HT-29 (cell line): ENCODE measurements at regions not wholly inside any gene's neighbourhood (a gene's known extent, or its start where the extent isn't known, plus 50 kb on each side); places are given as distances from the start of the nearest gene placed in this dataset.

ENCODE experiments used
- DNase-seq: peaks from one replicate; pipeline ENCODE4 v3.0.0-alpha.2; 2015; ENCODE audit warnings: low spot score

DNA sequence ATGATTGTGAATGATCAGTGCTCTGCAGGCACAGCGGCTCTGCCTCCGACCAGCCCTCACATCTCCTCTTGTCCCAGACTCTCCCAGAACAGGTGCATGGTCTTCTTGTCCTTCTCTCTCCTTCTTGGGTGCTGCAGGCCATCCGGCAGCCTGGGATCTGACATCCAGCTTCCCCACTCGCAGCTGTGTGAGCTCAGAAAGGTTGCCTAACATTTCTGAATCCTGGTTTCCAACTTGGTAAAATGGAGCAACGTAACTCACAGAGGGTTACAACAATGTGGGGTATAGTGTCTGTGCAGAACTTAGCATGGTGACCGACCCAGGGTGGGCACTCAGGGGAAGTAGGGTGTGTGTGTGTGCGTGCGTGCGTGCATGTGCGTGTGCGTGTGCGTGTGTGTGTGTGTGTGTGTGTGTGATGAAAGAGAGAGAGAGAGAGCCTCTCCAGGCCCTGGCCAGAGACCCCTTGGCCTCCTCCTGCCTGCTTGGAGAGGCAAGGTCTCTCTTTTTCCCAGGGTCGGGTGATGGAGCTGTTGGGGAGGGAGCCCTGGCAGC lies 110.1 kb downstream of the SNX5 start:
- no peak for DNase-seq

DNA sequence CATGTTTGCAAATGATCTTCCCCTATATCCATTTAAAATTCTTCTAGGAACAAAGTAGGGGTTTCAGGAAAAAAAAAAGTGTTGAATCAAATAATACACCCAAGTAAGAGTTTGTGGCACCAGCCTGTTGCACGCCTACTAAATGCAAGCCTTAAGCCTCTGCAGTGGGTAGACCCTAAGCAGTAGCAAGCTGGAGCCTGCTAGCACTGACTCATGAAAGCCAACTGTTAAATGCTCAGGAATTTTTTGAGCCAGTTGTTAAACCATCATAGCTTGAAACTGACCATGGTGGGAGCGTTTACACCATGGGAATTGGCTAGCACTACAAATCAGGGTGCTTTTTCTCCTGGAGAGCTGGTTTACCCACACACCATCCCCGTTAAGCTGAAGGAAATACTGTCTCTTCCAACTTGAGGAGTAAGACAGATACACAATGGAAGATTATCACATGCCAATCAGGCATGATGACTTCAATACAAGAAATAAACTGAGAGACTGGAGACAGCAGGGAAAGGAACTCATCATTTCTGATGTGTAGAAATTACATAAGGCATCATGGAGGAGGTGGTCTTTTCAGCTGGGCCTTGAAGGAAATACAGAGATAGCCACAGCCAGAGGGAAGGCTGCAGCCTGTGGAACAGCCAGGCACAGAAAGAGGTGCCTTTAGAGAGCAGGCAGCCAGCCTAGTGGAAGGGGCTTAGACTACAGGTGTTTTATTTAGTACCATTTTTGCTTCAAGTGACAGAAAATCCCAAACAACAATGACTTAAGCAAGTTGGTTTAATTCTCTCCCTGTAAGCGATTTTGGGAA lies 110.8 kb downstream of the SNX5 start:
- DNase-seq = no peak

DNA sequence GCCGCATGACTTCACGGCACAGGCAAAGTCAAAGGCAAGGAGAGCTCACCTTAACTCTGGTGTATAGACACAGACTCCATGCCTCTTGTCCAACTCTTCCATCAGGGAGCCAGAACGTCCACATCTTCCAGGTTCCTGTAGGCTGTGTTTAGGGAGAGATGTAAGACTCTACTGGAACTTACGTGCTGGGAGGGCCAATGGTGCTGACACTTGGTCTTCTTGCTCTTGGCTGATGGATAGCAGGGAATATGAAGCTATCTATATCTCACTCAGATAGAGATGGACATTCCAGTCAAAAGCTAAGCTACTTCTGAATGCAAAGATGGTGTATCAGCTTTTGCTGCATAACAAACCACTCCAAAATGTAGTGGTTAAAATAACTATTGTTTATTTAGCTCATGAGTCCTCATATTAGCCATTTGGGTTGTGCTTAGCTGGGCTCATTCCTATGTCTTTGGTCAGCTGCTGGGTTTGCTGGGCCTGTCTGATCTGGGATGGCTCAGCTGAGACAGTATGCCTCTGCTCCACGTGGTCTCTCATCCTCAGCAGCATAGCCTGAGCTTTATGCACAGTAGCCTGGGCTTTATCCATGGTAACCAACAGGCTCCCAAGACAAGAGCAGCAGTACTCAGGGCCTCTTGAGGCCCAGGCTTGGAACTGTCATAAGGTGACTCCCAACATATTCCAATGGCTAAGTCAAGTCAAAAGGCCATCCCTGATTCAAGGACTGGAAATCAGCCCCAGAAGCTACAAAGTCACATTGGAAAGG lies 111.6 kb downstream of the SNX5 start:
- no peak for DNase-seq

DNA sequence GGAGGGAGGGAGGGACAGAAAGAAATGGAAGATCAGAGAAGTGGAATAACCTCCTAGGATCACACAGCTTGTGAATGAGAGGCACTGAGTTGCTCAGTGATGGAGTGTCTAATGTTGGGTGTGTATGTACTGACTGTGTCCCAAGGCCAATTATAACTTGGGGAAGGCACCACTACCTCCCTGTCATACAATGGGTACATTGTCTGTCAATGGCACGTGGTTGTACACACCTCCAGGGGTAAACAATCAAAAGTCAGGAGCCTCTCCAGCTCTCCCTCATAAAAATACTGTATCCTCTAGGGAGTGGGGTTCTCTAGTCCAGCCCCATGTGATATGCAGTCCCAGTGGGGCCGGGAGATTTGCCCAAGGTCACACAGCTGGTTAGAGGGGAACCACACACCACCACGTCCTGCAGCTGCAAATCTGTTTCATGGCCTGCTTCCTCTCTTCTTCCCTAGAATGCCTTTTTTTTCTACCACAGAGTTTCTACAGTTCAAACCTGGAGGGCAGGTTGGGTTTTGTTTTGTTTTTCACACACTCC lies 112.5 kb downstream of the SNX5 start:
- peak; percentile 51 for DNase-seq

DNA sequence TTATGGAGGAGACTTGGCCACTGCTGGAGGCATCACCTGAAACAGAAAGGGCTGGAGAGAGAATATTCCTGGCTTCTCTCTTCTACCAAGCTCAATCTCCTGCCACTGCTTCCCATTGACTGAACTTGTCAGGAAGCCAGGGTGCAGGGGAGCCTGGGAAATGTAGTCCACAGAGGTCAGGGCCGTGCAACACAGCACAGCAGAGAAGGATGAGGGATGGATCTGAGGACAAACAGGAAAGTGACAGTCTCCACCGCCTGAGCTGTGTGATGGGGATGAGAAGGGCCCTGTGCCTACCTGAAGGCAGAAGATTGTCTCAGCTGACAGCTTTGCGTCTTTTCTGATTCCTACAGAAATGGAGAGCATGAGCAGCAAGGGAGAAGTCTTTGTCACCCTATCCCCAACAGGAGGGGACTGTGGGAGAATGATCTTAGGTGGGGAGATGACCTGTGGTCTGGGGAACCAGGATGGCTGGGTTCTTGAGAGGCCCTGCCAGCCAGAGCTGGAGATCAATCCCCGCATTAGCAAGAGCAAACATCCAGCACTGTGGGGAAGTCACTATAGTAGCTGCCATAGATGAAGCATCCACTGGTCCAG lies 114.2 kb downstream of the SNX5 start:
- peak; percentile 44 for DNase-seq

DNA sequence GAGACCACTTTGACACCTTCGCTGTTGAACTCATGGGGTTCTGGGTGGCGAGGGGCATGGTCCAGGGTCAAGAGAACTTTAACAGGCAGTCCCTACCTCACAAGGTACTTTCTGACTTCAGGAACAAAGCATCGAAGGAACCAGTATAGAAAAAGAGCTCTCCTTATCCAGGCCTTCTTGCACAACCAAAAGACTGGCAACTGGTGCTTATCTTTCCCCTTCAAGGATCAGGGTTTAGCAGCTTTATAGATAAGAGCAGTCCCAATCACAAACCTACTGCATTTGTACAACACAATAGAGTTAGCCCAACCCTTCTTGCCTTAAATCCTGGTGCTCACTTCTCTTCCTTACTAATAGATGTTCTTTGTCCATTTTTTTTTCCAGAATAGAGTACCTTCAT lies 116.3 kb downstream of the SNX5 start:
- no peak for DNase-seq

DNA sequence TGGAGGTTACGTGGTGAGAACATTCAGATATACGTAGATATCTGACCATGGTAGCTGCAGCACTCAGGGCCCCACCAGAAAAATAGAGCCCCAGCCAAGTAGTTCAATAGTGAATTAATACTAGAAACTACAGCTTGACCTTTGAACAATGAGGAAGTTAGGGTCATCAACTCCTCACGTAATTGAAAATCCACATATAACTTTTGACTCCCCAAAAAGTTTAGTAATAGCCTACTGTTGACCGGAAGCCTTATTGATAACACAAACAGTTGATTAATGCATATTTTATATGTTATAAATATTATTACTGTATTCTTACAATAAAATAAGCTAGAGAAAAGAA lies 117.9 kb downstream of the SNX5 start:
- no peak for DNase-seq

DNA sequence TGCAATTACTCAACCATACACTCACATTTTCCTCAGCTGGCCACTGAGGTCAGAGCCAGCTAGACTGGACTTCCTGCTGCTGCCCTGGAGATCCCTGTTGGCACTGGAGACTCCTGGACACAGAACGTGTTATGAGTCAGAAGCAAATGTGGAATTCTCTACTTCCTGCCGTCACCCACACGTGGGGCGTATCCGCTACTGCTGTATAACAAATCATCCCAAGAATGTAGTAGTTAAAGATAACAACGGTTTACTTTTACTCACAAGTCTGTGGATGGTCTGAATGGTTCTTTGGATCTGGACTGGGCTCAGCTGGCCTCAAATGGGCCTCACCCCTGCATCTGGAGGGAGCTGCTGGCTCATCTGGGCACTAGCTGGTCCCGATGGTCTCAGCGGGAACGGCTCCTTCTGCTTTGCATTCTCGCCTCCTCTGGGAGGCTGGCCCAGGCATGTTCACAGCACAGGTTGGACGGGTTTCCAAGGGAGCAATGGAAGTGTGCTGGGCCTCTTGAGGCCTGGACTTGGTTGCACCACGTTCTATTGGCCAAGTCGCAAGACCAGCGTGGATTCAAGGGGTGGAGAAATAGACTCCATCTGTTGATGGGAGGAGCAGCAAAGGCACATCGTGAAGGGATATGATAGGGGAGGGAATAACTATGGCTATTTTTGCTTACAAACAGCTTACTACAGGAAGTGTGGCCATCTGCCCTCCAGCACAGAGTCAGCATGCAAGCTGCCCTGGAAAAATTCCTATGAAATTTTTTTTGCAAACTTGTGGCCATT lies 118.5 kb downstream of the SNX5 start:
- peak; percentile 9 for DNase-seq

DNA sequence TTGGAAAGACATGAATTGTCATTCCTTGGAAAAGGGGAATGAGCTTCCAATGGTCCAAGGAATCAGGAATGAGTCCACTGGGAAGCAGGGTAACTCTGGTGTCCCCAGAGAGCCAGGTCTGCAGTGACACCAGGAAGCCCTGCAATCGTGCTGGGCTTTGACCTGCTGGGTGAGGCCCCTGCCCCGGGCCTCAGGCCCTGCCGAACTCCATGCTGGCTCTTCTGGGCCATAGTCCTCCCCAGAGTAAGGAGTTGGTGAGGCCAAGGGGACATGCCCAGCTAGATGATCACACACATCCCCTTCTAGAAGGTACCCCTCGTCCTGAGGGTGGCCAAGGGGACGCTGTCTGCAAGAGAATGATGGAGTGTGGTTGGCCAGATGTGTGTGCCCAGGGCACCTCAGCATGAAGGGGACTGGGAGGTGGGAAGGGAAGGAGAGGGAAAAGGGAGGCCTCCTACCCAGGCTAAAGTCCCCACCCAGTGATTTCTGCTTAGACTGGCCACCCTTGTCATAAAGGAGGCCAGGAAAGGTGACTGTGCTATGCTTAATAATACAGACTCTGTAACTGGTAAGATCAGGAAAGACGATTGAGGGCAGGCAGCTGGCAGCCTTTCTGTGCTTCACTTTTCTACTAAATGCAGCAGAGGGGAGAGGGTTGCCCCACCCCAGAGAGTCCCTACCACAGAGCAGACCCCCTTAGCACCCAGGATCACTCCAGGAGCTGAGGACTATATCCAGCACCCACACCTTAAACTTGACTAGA lies 119.3 kb downstream of the SNX5 start:
- DNase-seq = no peak

DNA sequence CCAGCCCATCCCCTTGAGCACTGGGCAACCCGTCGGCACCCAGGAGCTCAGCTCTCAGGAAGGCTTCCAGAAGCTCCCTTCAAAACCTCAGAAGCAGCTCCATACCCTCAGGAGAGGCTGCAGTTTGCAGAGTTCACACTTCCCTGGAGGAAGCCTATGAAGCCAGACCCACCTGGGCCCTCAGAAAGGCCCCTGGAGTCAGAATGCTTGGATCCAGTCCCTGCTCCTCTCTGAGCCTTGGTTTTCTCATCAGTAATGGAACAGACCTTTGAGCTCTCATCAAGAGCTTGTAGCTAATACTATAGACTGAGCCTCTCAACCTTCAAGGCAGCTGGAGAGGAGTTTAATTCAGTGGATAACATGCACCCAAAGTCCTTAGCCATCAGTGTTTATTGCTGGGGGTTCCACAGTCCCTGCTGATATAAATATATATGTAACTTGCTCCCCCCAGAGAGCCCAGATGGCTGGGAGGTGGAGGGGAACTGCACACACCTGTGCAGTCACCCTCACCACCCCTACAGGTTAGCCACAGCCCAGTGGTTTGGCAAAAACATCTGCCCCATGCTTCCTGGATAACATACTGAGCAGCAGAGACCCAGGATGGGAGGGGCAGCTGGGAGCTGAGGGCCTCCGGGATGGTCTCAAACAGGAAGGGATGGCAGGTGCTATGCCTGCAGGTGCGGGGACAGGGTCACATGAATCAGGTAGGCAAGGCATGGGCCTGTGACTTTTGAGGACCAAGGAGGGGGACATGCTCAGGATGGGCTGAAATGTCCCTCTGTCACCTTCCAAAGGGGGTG lies 120.1 kb downstream of the SNX5 start:
- no peak for DNase-seq

DNA sequence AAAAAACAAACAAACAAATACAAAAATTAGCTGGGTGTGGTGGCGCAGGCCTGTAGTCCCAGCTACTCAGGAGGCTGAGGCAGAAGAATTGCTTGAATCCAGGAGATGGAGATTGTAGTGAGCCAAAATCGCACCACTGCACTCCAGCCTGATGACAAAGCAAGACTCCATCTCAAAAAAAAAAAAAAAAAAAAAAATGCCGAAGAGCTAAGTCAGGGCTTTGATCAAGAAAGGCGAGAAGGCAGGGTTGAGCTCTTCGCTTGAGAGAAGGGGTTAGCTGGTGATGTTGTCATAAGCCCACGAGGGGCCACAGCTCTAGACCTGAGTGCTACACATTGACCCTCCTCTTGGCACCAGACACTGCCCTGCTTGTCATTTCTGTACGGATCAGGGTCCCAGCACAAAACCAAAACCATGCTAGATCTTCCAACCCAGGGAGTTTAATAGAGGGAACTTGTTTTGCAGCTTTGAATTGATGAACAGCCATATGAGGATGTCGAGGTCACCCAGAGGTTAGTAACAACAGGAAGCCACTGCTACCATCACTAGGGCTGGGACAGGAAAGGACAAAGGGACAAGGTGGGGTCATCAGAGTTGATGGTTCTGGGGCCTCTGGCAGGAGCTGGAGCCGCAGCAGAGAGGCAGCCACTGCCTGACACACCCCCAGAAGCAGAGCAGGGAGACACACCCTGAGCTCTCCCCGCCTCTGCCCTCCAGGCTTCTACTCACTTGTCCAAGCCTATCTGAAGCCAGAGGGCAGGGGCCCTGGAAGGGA lies 122.7 kb downstream of the SNX5 start:
- no peak for DNase-seq

DNA sequence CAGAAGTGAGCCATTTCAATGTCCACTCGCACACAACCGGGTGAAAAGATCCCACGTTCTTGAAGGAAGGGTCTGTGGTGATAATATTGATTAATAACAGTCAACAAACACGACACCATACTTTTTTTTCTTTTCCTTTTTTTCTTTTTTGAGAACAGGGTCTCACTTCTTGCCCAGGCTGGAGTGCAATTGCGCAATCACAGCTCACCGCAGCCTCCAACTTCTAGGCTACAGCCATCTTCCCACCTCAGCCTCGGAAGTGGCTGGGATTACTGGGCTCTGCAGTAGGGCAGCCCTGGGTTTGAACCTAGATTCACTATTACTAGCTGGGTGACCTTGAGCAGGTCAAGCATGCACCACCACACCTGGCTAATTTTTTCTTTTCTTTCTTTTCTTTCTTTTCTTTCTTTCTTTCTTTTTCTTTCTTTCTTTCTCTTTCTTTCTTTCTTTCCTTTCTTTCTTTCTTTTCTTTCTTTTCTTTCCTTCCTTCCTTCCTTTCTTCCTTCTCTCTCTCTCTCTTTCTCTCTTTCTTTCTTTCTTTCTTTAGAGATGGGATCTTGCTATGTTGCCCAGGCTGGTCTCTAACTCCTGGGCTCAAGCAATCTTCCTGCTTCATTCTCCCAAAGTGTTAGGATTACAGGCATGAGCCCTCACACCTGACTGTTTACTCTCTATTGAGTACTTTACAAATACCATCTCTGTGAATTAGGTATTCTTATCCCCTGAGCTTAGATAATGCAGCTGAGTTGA lies 123.9 kb downstream of the SNX5 start:
- DNase-seq = no peak

DNA sequence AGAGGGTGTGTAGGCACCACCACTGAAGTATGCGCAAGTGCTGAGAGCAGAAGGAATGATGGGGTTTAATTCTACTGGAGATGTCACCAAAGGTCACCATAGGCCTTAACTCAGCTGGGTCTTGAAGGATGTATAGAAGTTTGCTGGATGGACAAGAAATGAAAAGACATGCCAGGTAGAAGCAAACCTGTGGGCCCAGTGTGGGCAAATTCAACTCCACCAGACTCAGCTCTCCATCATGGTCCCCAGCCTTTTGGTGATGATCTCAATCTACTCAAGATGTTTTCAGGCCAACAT lies 124.5 kb downstream of the SNX5 start:
- no peak for DNase-seq

DNA sequence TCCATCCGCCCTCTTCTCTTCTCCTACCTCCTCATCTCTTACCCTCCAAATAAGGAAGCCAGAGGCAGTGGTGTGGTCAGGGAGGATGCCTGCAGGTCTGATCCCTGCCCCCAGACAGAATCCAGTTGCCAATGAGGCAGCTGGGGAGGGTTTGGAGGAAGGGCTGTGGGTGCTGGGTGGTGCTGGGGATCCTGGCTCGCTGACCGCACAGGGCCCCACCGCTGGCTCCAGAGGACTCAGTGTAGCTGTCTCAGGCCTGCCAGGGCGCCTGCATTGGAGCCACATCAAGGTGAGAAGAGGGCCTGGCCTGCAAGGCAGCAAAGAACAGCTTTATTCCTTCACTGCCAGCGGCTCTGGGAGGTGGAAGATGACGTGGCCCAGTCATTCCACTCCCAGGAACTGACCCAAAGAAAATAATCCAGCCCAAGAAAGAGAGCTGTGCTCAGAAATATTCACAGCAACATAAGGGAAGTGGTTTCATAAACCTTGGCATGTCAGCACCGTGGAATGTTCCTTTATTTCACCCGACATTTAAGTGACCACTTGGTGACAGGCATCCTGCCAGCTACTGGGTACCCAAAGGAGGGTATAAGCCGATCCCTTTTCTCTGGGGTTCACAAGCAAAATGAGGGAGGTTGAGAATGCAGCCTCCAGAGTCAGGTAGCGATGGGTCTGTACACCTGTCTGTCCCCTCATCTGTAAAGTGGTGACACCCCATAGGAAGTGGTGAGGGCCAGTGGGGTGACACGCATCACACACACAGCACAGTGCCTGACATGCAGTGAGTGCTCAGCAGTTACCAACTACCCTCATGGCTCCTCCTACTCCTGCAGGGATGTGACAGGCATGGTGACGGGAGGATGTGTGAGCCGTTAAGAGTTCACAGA lies 125.1 kb downstream of the SNX5 start:
- no peak for DNase-seq

DNA sequence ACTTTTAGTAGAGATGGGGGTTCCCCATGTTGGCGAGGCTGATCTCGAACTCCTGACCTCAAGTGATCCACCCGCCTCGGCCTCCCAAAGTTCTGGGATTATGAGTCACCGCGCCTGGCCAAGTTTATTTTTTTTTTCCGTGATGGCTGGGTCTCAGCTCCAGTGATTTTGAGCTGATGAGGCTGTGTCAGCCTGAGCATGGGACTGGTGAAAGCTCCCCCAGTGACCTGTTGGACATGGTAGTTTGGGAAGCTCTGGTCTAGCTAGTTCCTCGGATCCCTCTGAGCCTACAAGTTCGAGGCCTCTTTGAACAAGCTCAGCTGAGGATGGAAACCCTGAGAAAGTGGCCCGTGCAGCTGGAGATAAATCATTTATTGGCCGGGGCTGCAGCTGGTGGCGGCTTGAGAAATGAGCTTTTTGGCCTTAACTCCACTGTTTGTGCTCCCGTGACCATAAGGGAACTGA lies 126.8 kb downstream of the SNX5 start:
- DNase-seq = no peak

DNA sequence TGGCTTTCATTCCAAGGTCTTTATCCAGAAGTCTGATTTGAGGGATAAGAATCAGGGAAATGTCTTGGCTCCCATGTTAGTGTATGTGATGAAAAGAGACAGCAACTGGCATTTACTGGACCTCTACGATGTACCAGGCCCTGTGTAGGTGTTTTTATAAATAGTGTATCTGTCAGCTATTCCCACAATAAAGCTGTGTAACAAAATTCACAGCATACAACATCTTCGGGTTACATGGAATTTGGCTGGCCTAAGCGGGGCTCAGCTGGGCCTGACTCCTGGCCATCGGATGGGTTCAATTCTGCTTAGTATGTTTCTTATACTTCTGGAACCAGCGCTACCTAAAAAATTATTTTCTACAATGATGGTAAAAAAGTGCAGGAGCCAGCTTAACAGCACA lies 128.2 kb downstream of the SNX5 start:
- DNase-seq = no peak

DNA sequence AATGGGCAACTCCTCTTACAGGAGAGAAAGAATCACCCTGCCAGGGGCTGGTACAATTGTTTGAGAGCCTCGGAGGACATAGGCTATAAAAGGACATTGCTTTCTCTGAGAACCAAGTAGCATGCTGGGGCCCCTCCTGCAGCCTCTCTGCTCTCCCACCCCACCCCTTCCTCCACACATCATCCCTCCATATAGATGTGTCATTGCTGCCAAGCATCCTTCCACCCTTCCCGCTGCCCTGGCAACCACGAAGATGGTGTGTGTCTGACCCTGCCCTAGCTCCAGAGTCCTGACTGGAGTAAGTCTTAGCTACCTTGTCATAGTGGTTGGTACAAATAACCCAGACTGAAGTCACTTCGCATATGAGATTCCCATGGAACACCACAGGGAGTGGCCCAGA lies 129.7 kb downstream of the SNX5 start:
- no peak for DNase-seq
